ENCODE measurements at regions not wholly inside any gene's neighbourhood (a gene's known extent, or its start where the extent isn't known, plus 50 kb on each side); places are given as distances from the start of the nearest gene placed in this dataset.

DNA sequence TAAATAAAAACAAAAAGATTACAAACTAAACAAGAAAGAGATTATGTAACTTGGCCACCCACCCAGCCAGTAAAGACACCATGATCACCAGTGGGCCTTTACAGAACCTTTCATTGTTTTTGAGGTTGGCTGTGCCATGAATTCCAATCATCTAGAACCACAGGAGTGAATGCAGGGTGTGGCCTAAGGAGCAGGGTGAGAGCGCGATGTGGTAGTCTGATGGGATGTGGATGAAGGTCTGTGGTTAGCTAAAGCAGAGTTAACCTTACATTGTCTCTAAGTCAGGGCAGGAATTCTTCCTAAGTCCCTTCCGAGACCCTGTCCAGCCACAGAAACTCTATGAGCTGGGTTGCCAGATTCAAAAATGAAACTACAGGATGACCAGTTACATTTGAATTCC is 54.0 kb upstream of the CDKN3 start:
- TF ChIP-seq, protein P1, sequence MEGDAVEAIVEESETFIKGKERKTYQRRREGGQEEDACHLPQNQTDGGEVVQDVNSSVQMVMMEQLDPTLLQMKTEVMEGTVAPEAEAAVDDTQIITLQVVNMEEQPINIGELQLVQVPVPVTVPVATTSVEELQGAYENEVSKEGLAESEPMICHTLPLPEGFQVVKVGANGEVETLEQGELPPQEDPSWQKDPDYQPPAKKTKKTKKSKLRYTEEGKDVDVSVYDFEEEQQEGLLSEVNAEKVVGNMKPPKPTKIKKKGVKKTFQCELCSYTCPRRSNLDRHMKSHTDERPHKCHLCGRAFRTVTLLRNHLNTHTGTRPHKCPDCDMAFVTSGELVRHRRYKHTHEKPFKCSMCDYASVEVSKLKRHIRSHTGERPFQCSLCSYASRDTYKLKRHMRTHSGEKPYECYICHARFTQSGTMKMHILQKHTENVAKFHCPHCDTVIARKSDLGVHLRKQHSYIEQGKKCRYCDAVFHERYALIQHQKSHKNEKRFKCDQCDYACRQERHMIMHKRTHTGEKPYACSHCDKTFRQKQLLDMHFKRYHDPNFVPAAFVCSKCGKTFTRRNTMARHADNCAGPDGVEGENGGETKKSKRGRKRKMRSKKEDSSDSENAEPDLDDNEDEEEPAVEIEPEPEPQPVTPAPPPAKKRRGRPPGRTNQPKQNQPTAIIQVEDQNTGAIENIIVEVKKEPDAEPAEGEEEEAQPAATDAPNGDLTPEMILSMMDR (IDR thresholded peaks at IDR 0.05; ENCODE audit: low read depth, low read length, poor library complexity, severe bottlenecking): no peak
- TF ChIP-seq EZH2phosphoT487 (IDR thresholded peaks at IDR 0.05; ENCODE audit: borderline replicate concordance, low read length): no peak
